Endothelial cell of umbilical vein (primary cell): ENCODE measurements at regions not wholly inside any gene's neighbourhood (a gene's known extent, or its start where the extent isn't known, plus 50 kb on each side); places are given as distances from the start of the nearest gene placed in this dataset.

Experiments
- BruUV-seq: library from RNA; stranded (reverse); fragments of 400-500 nt; replicated peaks from 2 replicates; lab custom pipeline; 2021; lab: Mats Ljungman, UMichigan
- CTCF ChIA-PET: fragments of 300-600, 350-600 bp; sonication (Branson Sonifier 250); formaldehyde crosslinking; loops from one replicate; lab custom pipeline; 2021; ENCODE audit warnings: antibody characterized with exemption, inconsistent platforms; lab: Charles Lee
- POLR2A ChIA-PET: fragments of 300-600, 350-600 bp; sonication (Branson Sonifier 250); formaldehyde crosslinking; loops from one replicate; lab custom pipeline; 2021; ENCODE audit warnings: antibody characterized with exemption, inconsistent platforms; lab: Charles Lee
- DNase-seq: peaks from one replicate; pipeline ENCODE4 v3.0.0-alpha.2; 2011; ENCODE audit warnings: low read depth, low spot score
- FAIRE-seq: peaks from 2 replicates; lab custom pipeline; 2011; peaks lifted over from hg19 to GRCh38; lab: Jason Lieb, UNC
- H2AFZ ChIP-seq: 2 replicates; pipeline ENCODE4 v1.6.0; 2012; ENCODE audit warnings: low read depth, low read length, control low read depth, inconsistent platforms
- H3K27ac ChIP-seq: 2 replicates; pipeline ENCODE4 v1.5.1; 2011; ENCODE audit warnings: low read depth, mild to moderate bottlenecking, control low read depth, low read length, moderate library complexity; ENCODE audit not compliant: insufficient read depth
- H3K27me3 ChIP-seq, 2 experiments: 2 replicates each; pipeline versions ENCODE4 v1.6.0 to v1.6.1; 2011; ENCODE audit warnings: low read length in 2 of 2, mixed read lengths in 1 of 2; ENCODE audit not compliant: control insufficient read depth in 2 of 2, insufficient read depth in 2 of 2
- H3K36me3 ChIP-seq, 2 experiments: 2 replicates in 1 of 2; 3 replicates in 1 of 2; pipeline ENCODE4 v1.5.1; 2011; ENCODE audit warnings: low read length in 2 of 2, mild to moderate bottlenecking in 1 of 2, moderate library complexity in 1 of 2; ENCODE audit not compliant: control insufficient read depth in 2 of 2, insufficient read depth in 2 of 2; ENCODE audit errors: extremely low read depth in 1 of 2
- H3K4me1 ChIP-seq: 3 replicates; pipeline ENCODE4 v1.5.1; 2011; ENCODE audit warnings: mild to moderate bottlenecking, low read length; ENCODE audit not compliant: control insufficient read depth, insufficient read depth; ENCODE audit errors: extremely low read depth
- H3K4me2 ChIP-seq: 2 replicates; pipeline ENCODE4 v1.6.1; 2011; ENCODE audit warnings: low read length, control low read depth, mixed read lengths; ENCODE audit not compliant: insufficient read depth
- H3K4me3 ChIP-seq, 3 experiments: fragments of 200-600 bp in 1 of 3; sonication (generic), shearing (Covaris generic) in 1 of 3; replicated peaks in 1 of 3; 2 replicates each; pipeline ENCODE4 v1.5.1; 2011 to 2016; ENCODE audit warnings: control low read depth in 3 of 3, low read length in 3 of 3, mild to moderate bottlenecking in 2 of 3, inconsistent platforms in 1 of 3, low read depth in 1 of 3, moderate library complexity in 1 of 3; ENCODE audit not compliant: insufficient read depth in 1 of 3
- H3K79me2 ChIP-seq: 2 replicates; pipeline ENCODE4 v1.6.0; 2012; ENCODE audit warnings: low read length, inconsistent platforms; ENCODE audit not compliant: control insufficient read depth, insufficient read depth
- H3K9ac ChIP-seq: replicated peaks from 2 replicates; pipeline ENCODE3; 2011; ENCODE audit warnings: low read length, control low read depth; ENCODE audit not compliant: insufficient read depth; ENCODE audit errors: extremely low read depth
- H3K9me1 ChIP-seq: replicated peaks from 3 replicates; pipeline ENCODE4 v1.6.0; 2011; ENCODE audit warnings: mild to moderate bottlenecking, low read length; ENCODE audit not compliant: control insufficient read depth, insufficient read depth; ENCODE audit errors: extremely low read depth
- H3K9me3 ChIP-seq: replicated peaks from 2 replicates; pipeline ENCODE4 v1.5.1; 2012; ENCODE audit warnings: low read length, inconsistent platforms; ENCODE audit not compliant: control insufficient read depth, insufficient read depth
- H4K20me1 ChIP-seq: replicated peaks from 2 replicates; pipeline ENCODE3; 2011; ENCODE audit warnings: mild to moderate bottlenecking, low read length; ENCODE audit not compliant: control insufficient read depth, insufficient read depth; ENCODE audit errors: extremely low read depth
- EZH2 ChIP-seq: IDR thresholded peaks from 2 replicates; pipeline ENCODE4 v1.6.1; 2012; ENCODE audit warnings: borderline replicate concordance, low read depth, mild to moderate bottlenecking, moderate library complexity, low read length, inconsistent platforms; ENCODE audit not compliant: severe bottlenecking
- FOS ChIP-seq: IDR thresholded peaks from 2 replicates; pipeline ENCODE4 v1.6.1; 2011; ENCODE audit warnings: mild to moderate bottlenecking, low read length, moderate library complexity, borderline replicate concordance; ENCODE audit not compliant: insufficient read depth
- GATA2 ChIP-seq: IDR thresholded peaks from 2 replicates; pipeline ENCODE4 v1.7.0; 2011; ENCODE audit warnings: low read depth, mild to moderate bottlenecking, moderate library complexity, mixed read lengths, low read length; ENCODE audit not compliant: insufficient read length, insufficient read depth
- JUN ChIP-seq: IDR thresholded peaks from 2 replicates; pipeline ENCODE4 v1.6.1; 2011; ENCODE audit warnings: borderline replicate concordance, low read depth; ENCODE audit not compliant: insufficient read length, insufficient read depth
- MYC ChIP-seq: IDR thresholded peaks from one replicate; pipeline ENCODE4 v1.6.1; 2011; ENCODE audit warnings: mild to moderate bottlenecking, low read depth, low read length
- POLR2A ChIP-seq: IDR thresholded peaks from 2 replicates; pipeline ENCODE4 v1.6.1; 2012; ENCODE audit warnings: low read depth, mild to moderate bottlenecking, control low read depth, low read length
- POLR2AphosphoS5 ChIP-seq: IDR thresholded peaks from 2 replicates; pipeline ENCODE4 v1.6.1; 2012; ENCODE audit warnings: low read depth, mild to moderate bottlenecking, control low read depth, low read length, moderate library complexity; ENCODE audit not compliant: insufficient read depth
- dilution Hi-C: fragments of 300-500 bp; cut with MboI; formaldehyde crosslinking; loops from one replicate; pipeline ENCODE4 v1.15.0; 2019; ENCODE audit warnings: low sequenced_read_pairs; ENCODE audit not compliant: extremely low pct_ligation_motif_present
- intact Hi-C: fragments of 100-400 bp; cut with micrococcal nuclease; formaldehyde crosslinking; loops from one replicate; pipeline ENCODE4 v1.10.0; 2022
- TF ChIP-seq, protein P1 (sequence below), 2 donors: IDR thresholded peaks; 1 replicate in 1 of 2; 2 replicates in 1 of 2; pipeline ENCODE4 v1.5.1; 2011; ENCODE audit warnings: low read length in 2 of 2, mild to moderate bottlenecking in 2 of 2, moderate library complexity in 2 of 2, control low read depth in 1 of 2, inconsistent platforms in 1 of 2, low read depth in 1 of 2; ENCODE audit not compliant: insufficient read depth in 1 of 2; ENCODE audit errors: extremely low read depth in 1 of 2
- TF ChIP-seq, protein P2 (sequence below): IDR thresholded peaks from 2 replicates; pipeline ENCODE4 v1.6.1; 2011; ENCODE audit not compliant: insufficient read depth, insufficient read length

DNA sequence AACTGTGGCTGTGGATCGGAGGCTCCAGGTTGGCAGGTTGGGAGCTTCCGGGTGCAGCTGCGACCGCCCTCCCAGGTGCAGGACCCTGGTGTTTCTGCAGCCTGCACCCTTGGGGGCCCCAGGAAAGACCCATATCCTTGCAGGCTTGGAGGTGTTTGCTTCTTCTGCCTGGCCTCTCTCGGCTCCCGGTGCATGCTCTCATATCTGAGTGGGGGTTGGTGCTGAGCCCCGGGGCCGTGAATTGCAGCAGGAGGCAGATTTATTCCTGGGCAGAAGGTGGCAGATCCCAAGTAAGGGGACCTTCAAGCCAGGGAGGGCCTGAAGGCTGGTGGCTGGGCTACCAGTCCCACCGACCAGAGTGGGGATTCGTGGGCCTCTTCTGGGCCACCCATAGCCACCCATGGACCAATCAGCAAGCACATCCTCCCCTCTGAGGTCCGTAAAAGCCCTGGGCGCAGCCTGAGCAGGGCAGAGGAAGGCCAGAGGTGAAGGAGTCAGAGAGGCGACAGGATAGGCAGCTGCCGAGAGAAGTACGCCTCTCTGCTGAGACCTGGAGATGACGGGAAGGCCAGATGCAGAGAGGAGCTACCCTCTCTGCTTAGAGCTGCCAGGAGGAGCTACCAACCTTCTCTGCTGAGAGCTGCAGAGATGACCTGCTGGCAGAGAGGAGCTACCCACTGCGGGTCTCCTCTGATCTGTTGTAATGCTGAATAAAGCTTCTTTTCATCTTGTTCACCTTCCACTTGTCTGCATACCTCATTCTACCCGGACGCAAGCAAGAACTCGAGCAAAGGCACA lies 1279.0 kb upstream of the LRRTM1 start:
- Histone ChIP-seq H3K27me3 (no peaks in the 10 kb centered on the region), H3K27ac (no peak overlapping the region), H3K4me3 (no peak overlapping the region), H3K4me2 (no peak overlapping the region), H3K9me3 (no peaks in the 10 kb centered on the region), H2AFZ (no peak overlapping the region), H3K4me1 (no peaks in the 10 kb centered on the region), H3K36me3 (no peaks in the 10 kb centered on the region), H3K9me1 (no peaks in the 10 kb centered on the region), H4K20me1 (no peaks in the 10 kb centered on the region), H3K79me2 (no peaks in the 10 kb centered on the region), H3K9ac (no peak overlapping the region)
- DNase-seq, result no peak
- POLR2A ChIA-PET, result no interaction called here
- FAIRE-seq, result no peak
- dilution Hi-C loops (no loop called here), intact Hi-C loops (no loop called here)
- TF ChIP-seq JUN, result no peak
- TF ChIP-seq POLR2AphosphoS5, result no peak
- TF ChIP-seq, protein P1, sequence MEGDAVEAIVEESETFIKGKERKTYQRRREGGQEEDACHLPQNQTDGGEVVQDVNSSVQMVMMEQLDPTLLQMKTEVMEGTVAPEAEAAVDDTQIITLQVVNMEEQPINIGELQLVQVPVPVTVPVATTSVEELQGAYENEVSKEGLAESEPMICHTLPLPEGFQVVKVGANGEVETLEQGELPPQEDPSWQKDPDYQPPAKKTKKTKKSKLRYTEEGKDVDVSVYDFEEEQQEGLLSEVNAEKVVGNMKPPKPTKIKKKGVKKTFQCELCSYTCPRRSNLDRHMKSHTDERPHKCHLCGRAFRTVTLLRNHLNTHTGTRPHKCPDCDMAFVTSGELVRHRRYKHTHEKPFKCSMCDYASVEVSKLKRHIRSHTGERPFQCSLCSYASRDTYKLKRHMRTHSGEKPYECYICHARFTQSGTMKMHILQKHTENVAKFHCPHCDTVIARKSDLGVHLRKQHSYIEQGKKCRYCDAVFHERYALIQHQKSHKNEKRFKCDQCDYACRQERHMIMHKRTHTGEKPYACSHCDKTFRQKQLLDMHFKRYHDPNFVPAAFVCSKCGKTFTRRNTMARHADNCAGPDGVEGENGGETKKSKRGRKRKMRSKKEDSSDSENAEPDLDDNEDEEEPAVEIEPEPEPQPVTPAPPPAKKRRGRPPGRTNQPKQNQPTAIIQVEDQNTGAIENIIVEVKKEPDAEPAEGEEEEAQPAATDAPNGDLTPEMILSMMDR (IDR thresholded peaks at IDR 0.05; ENCODE audit: extremely low read depth in 1 of 2, insufficient read depth in 1 of 2, low read depth in 1 of 2, low read length in 2 of 2), result no peak
- TF ChIP-seq MYC, result no peak
- TF ChIP-seq FOS, result no peak
- TF ChIP-seq POLR2A, result no peak
- no peak for TF ChIP-seq EZH2
- TF ChIP-seq, protein P2, sequence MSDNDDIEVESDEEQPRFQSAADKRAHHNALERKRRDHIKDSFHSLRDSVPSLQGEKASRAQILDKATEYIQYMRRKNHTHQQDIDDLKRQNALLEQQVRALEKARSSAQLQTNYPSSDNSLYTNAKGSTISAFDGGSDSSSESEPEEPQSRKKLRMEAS, result no peak
- TF ChIP-seq GATA2, result no peak
- no TSS peak for BruUV-seq
- CTCF ChIA-PET, result no interaction called here
